HG02623 (cell line): ENCODE measurements at regions not wholly inside any gene's neighbourhood (a gene's known extent, or its start where the extent isn't known, plus 50 kb on each side); places are given as distances from the start of the nearest gene placed in this dataset.
A peak's percentile ranks its signal among the peaks of the same experiment; 100 is the strongest.

Source experiments
- ATAC-seq: cut with Tn5 transposase; IDR thresholded peaks from one replicate; pipeline ENCODE4 v1.9.1; 2021; ENCODE audit warnings: moderate library complexity; ENCODE audit not compliant: unreplicated experiment

- ATAC-seq: no peak
Measured at GRCh38 chr6:14031516-14031915, 86.1 kb upstream of the CD83 start.

- ATAC-seq: no peak
Measured at GRCh38 chr6:14035071-14035847, 82.3 kb upstream of the CD83 start.

GRCh38 chr6:14035874-14036273 lies 81.7 kb upstream of the CD83 start:
- no peak for ATAC-seq

DNA sequence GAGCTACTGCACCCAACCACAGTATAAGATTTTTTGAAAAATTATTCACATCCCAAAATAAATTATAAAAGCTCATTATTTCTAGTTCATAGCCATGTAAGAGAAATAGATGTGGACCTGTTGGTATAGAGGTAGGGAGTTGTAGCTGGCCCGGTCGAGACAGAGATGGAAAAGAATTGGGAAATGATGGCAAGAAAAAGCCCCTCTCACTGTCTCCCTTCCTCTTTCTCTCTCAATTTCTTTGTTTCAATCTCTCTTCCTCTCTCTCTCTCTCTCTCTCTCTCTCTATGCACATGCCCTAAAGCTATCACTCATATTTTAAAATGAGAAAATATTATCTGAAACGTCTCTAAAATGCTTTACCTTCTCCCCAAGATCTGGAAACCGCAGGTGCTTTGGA lies 80.7 kb upstream of the CD83 start:
- ATAC-seq: no peak

GRCh38 chr6:14037402-14038277 lies 79.9 kb upstream of the CD83 start:
- no peak for ATAC-seq

GRCh38 chr6:14038467-14039437 lies 78.8 kb upstream of the CD83 start:
- ATAC-seq: no peak

GRCh38 chr6:14040042-14040441 lies 77.5 kb upstream of the CD83 start:
- no peak for ATAC-seq

- peak; percentile 50 for ATAC-seq
Measured at GRCh38 chr6:14046476-14047068, 71.0 kb upstream of the CD83 start.

- ATAC-seq: no peak
Measured at GRCh38 chr6:14047151-14047740, 70.3 kb upstream of the CD83 start.

- no peak for ATAC-seq
Measured at GRCh38 chr6:14048837-14049236, 68.7 kb upstream of the CD83 start.

DNA sequence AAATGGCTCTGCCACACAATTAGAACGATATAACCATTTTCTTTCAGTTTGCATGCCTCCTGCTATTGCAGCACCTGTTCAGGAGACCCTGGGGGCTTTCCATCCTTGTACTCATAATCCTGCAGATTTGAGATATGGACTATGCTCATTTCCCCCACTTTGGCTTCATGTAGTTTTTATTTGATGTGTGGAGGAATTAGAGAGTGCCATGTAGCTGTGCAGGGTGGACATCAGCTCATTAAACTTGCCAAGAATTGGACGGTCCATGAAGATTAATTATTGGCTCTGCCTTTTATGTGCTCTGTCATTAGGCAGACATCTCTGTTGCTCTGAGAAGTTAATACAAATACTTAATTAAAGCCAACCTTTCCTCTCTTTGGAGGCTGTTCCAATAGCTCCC lies 66.2 kb upstream of the CD83 start:
- no peak for ATAC-seq

DNA sequence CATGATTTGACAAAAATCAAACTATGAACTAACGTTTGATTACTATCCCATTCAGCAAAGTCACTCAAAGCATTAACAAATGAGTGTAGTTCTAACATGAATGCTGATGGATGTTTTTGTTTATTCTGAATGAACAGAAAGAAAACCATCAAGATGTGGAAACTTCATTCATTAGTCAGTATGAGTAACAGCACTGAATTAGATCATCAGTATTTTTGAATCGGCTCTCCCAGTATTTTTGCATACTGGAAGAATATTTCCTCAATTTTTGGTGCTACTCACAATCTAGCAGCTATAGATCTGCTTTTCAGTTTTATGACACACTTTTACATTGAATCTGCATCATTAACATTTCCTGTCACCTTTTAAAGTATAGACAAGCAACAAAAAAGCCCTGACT lies 63.8 kb upstream of the CD83 start:
- ATAC-seq: no peak

GRCh38 chr6:14055541-14055940 lies 62.0 kb upstream of the CD83 start:
- ATAC-seq: no peak

DNA sequence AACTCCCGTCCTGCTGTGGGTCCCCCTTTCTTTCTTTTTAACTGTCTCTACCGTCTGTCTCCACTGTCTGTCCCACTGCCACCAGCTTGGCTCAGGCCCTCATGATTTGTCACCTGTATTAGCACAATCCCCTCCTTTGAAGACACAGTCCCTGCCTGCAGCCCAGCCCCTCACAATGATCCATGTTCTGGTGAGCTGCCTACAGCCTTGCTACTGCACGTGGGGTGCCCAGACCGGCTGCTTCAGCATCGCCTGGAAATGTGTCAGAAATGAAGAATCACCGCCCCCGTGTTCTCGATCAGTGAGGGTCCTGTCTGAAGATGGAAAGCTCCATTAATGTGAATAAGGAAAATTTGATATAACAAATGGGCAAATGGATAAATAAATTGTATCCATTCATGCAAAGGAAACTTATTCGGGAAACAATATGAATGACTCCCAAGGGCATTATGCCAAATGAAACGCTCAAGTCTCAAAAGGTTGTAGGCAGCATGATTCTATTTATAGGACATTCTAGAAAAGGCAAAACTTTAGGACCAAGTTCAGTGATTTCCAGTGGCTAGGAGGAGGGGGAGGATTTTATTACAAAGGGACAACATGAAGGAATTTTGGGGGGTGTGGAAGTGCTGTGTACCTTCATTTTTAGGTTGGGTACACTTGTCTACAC lies 59.4 kb upstream of the CD83 start:
- ATAC-seq: no peak

GRCh38 chr6:14058735-14059134 lies 58.8 kb upstream of the CD83 start:
- ATAC-seq: no peak

GRCh38 chr6:14059791-14060436 lies 57.7 kb upstream of the CD83 start:
- ATAC-seq: no peak

DNA sequence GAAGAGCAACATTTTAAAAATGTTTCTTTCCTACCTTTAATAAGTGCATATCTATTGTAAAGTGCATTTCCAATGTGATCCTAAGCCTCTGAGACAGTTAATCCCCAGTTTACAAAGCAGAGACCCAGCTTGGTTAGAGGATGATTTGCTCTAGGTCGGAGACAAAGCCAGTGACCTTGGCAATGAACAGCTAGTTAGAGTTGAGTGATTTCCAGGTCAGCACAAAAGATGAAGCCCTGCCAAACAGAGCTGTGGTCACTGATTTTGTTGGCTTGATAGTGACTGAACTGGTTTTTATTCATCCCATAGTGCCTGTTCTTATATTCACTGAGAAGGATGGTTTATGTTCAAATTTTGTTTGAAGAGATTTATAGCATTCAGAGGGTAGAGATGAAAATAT lies 56.6 kb upstream of the CD83 start:
- ATAC-seq: no peak

GRCh38 chr6:14061643-14062042 lies 55.9 kb upstream of the CD83 start:
- no peak for ATAC-seq

DNA sequence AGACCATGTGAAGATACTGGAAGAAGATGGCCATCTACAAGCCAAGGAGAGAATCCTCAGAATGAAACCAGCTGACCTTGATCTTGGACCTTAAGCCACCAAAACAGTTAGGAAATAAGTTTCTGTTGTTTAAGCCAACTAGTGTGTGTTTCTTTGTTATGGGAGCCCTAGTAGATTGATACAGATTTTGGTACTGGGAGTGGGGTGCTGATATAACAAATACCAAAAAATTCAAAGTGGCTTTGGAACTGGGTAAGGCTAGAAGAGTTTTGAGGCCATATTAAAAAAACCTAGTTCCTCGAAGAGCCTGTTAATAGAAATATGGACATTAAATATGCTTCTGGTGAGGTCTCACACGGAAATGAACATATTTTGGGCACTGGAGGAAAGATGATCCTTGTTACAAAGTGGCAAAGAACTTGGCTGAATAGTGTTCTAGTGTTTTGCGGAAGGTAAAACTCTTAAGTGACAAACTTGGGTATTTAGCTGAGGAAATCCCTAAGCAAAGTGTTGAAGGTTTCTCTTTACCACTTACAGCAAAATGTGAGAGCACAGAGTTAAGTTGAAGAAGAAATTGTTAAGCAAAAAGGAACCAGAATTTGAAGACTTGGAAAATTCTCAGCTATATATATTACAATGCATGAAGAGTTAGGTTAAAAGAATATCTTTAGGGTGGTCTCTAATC lies 55.1 kb upstream of the CD83 start:
- ATAC-seq: no peak
